HCT116 (cell line): ENCODE measurements at regions not wholly inside any gene's neighbourhood (a gene's known extent, or its start where the extent isn't known, plus 50 kb on each side); places are given as distances from the start of the nearest gene placed in this dataset.
"Not testable (repeated sequence)": the region's sequence is repeated elsewhere in the genome, so short reads cannot be mapped to it uniquely, and the experiment has no call there.

Experiments
- ATAC-seq: fragments of 200-7000 bp; cut with Tn5 transposase; 2 replicates; pipeline ENCODE4 v1.9.1; 2020; ENCODE audit warnings: mild to moderate bottlenecking, moderate library complexity
- BruUV-seq: library from RNA; stranded (reverse); fragments of 400-500 nt; replicated peaks from 2 replicates; lab custom pipeline; 2021; lab: Mats Ljungman, UMichigan
- CTCF ChIA-PET: fragments of 300-600 bp; sonication (Branson Sonifier 250); formaldehyde crosslinking; loops from one replicate; lab custom pipeline; 2021; ENCODE audit warnings: antibody characterized with exemption; lab: Charles Lee
- POLR2A ChIA-PET: fragments of 300-600, 350-600 bp; sonication (Branson Sonifier 250); formaldehyde crosslinking; loops from one replicate; lab custom pipeline; 2021; ENCODE audit warnings: antibody characterized with exemption; lab: Charles Lee
- RAD21 ChIA-PET, 2 experiments: fragments of 300-600 bp; sonication (Branson Sonifier 250); formaldehyde crosslinking; loops; one replicate each; lab custom pipeline; 2023; ENCODE audit warnings: low total read pairs in 2 of 2; ENCODE audit not compliant: uncharacterized antibody in 2 of 2, unreplicated experiment in 2 of 2, low non-redundant PET in 1 of 2; lab: Charles Lee
- DNase-seq: peaks from one replicate; pipeline ENCODE4 v3.0.0-alpha.2; 2010; ENCODE audit warnings: low read depth, low spot score
- H2AFZ ChIP-seq: fragments of 200-600 bp; shearing (Covaris generic), sonication (generic); 2 replicates; pipeline ENCODE4 v1.6.1; 2017; ENCODE audit warnings: low read depth, mixed run types, mixed read lengths, antibody characterized with exemption, low read length; ENCODE audit not compliant: poor library complexity, severe bottlenecking
- H3K27ac ChIP-seq: 2 replicates; pipeline ENCODE4 v1.5.1; 2012; ENCODE audit warnings: low read depth, low read length
- H3K27me3 ChIP-seq: fragments of 200-600 bp; sonication (generic); 2 replicates; pipeline ENCODE4 v1.6.1; 2016; ENCODE audit warnings: mixed run types, low read length, mixed read lengths; ENCODE audit not compliant: insufficient read depth
- H3K36me3 ChIP-seq, 2 experiments: fragments of 200-500 bp in 1 of 2; fragments of 200-600 bp in 1 of 2; sonication (Bioruptor generic) in 1 of 2; sonication (generic) in 1 of 2; 2 replicates each; pipeline versions ENCODE4 v1.5.1 to v1.6.1; 2014 to 2016; ENCODE audit warnings: low read length in 2 of 2, inconsistent platforms in 1 of 2, mixed read lengths in 1 of 2, mixed run types in 1 of 2; ENCODE audit not compliant: insufficient read depth in 2 of 2, control insufficient read depth in 1 of 2
- H3K4me1 ChIP-seq, 2 experiments: fragments of 200-600 bp in 1 of 2; sonication (generic) in 1 of 2; 2 replicates each; pipeline versions ENCODE4 v1.5.1 to v1.6.1; 2012 to 2017; ENCODE audit warnings: low read length in 2 of 2, inconsistent platforms in 1 of 2, mild to moderate bottlenecking in 1 of 2, mixed read lengths in 1 of 2, mixed run types in 1 of 2, moderate library complexity in 1 of 2; ENCODE audit not compliant: insufficient read depth in 2 of 2, control insufficient read depth in 1 of 2
- H3K4me2 ChIP-seq: fragments of 200-600 bp; sonication (generic); 2 replicates; pipeline ENCODE4 v1.6.1; 2017; ENCODE audit warnings: mixed run types, low read length, mixed read lengths
- H3K4me3 ChIP-seq, 2 experiments: fragments of 200-600 bp in 1 of 2; sonication (generic) in 1 of 2; replicated peaks in 1 of 2; 2 replicates each; pipeline ENCODE4 v1.5.1; 2011 to 2016; ENCODE audit warnings: low read length in 2 of 2, control low read depth in 1 of 2, low read depth in 1 of 2, mild to moderate bottlenecking in 1 of 2, mixed read lengths in 1 of 2, mixed run types in 1 of 2
- H3K79me2 ChIP-seq: fragments of 200-600 bp; sonication (generic); 2 replicates; pipeline ENCODE4 v1.6.1; 2017; ENCODE audit warnings: mild to moderate bottlenecking, mixed run types, low read length, moderate library complexity, mixed read lengths; ENCODE audit not compliant: insufficient read depth
- H3K9ac ChIP-seq: fragments of 200-600 bp; sonication (generic); 2 replicates; pipeline ENCODE4 v1.6.1; 2016; ENCODE audit warnings: low read length, mixed read lengths
- H3K9me2 ChIP-seq: fragments of 200-600 bp; sonication (generic), shearing (Covaris generic); 2 replicates; pipeline ENCODE4 v1.6.1; 2017; ENCODE audit warnings: mixed run types, mild to moderate bottlenecking, moderate library complexity; ENCODE audit not compliant: insufficient read depth
- H3K9me3 ChIP-seq, 2 experiments: fragments of 200-500 bp in 1 of 2; fragments of 200-600 bp in 1 of 2; sonication (Bioruptor generic) in 1 of 2; sonication (generic) in 1 of 2; 2 replicates each; pipeline ENCODE4 v1.6.1; 2014 to 2017; ENCODE audit warnings: low read length in 2 of 2, mixed read lengths in 2 of 2, inconsistent platforms in 1 of 2, low read depth in 1 of 2, mild to moderate bottlenecking in 1 of 2, mixed run types in 1 of 2, moderate library complexity in 1 of 2; ENCODE audit not compliant: control insufficient read depth in 1 of 2, insufficient read depth in 1 of 2
- H4K20me1 ChIP-seq: fragments of 200-600 bp; sonication (generic), shearing (Covaris generic); 2 replicates; pipeline ENCODE4 v1.6.1; 2017; ENCODE audit warnings: mixed run types, mild to moderate bottlenecking, moderate library complexity; ENCODE audit not compliant: insufficient read depth
- ATF3 ChIP-seq: IDR thresholded peaks from 2 replicates; pipeline ENCODE4 v1.6.1; 2012
- CBX3 ChIP-seq: IDR thresholded peaks from 2 replicates; pipeline ENCODE4 v1.6.1; 2012; ENCODE audit warnings: low read depth
- CEBPB ChIP-seq: IDR thresholded peaks from 2 replicates; pipeline ENCODE4 v1.6.1; 2012; ENCODE audit warnings: low read depth
- EGR1 ChIP-seq: IDR thresholded peaks from 2 replicates; pipeline ENCODE4 v1.6.1; 2012; ENCODE audit warnings: low read depth
- ELF1 ChIP-seq: IDR thresholded peaks from 2 replicates; pipeline ENCODE4 v1.6.1; 2012; ENCODE audit warnings: low read depth, borderline replicate concordance
- EZH2 ChIP-seq: fragments of 200-600 bp; sonication (generic); IDR thresholded peaks from 2 replicates; pipeline ENCODE4 v1.6.1; 2017; ENCODE audit warnings: antibody characterized with exemption, mixed run types
- JUND ChIP-seq: IDR thresholded peaks from 2 replicates; pipeline ENCODE4 v1.6.1; 2012
- POLR2A ChIP-seq: IDR thresholded peaks from 2 replicates; pipeline ENCODE4 v1.7.0; 2011; ENCODE audit warnings: borderline replicate concordance; ENCODE audit not compliant: insufficient read depth, insufficient read length; ENCODE audit errors: extremely low read depth
- POLR2AphosphoS5 ChIP-seq: IDR thresholded peaks from 2 replicates; pipeline ENCODE4 v1.6.1; 2011; ENCODE audit warnings: mild to moderate bottlenecking, low read depth, low read length, moderate library complexity
- RAD21 ChIP-seq: IDR thresholded peaks from 2 replicates; pipeline ENCODE4 v1.6.1; 2012; ENCODE audit warnings: low read depth, mild to moderate bottlenecking
- SRF ChIP-seq: IDR thresholded peaks from 2 replicates; pipeline ENCODE4 v1.6.1; 2012; ENCODE audit warnings: low read depth
- intact Hi-C: fragments of 100-400 bp; cut with micrococcal nuclease; formaldehyde crosslinking; loops from 2 replicates; pipeline ENCODE4 v1.10.0; 2022
- TF ChIP-seq, protein P1 (sequence below): IDR thresholded peaks from 2 replicates; pipeline ENCODE4 v1.6.1; 2012; ENCODE audit warnings: low read depth

- H3K27me3 ChIP-seq, H2AFZ ChIP-seq, H3K79me2 ChIP-seq, H3K4me2 ChIP-seq, DNase-seq, H3K36me3 ChIP-seq, BruUV-seq, POLR2A ChIA-PET, H3K9me2 ChIP-seq, ATAC-seq, H3K4me1 ChIP-seq, RAD21 ChIA-PET, H4K20me1 ChIP-seq, H3K9ac ChIP-seq, H3K27ac ChIP-seq, H3K4me3 ChIP-seq, H3K9me3 ChIP-seq: not testable (repeated sequence)
- CTCF ChIA-PET, result interaction anchor here (2.1 kb wide), 1 partner anchor 369 kb away, joined by 7 read pairs; no protein-coding TSS in a partner anchor
- intact Hi-C loops, result loop anchor here (2.0 kb wide), 1 partner anchor 211 kb away; no protein-coding TSS in a partner anchor
Measured at GRCh38 chr5:174792265-174792664, 67.9 kb downstream of the MSX2 start.

DNA sequence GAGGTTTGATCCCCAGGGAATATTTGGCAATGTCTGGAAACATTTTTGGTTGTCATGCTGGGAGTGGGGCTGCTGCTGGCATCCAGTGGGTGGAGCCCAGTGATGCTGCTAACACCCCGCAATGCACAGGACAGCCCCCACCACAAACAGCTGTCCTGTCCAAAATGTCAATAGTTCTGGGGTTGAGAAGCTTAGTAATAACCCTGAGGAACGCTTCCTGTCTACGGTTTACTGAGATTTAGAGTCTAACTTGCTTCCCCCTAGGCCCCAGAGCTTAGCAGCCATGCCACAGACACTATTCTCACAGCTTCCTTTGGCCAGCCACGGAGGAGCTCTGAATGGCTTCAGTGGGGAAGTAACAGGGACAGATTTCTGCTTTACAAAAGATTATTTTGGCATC, 66.5 kb downstream of the MSX2 start:
- H3K36me3 ChIP-seq, result no peaks in the 10 kb centered on the region
- intact Hi-C loops, result no loop called here
- no peaks in the 10 kb centered on the region for H3K79me2 ChIP-seq
- ATAC-seq (no peak), DNase-seq (no peak)
- ChIA-PET POLR2A (no interaction called here), CTCF (no interaction called here), RAD21 (no interaction called here)
- no peak overlapping the region for H3K27ac ChIP-seq
- no peaks in the 10 kb centered on the region for H3K27me3 ChIP-seq
- no peak overlapping the region for H3K9ac ChIP-seq
- H3K4me2 ChIP-seq, result no peak overlapping the region
- H3K4me1 ChIP-seq, result peaks cover 0 to 8% of the 10 kb centered on the region in 2 experiments; a peak in 1 of 4 replicates
- no peaks in the 10 kb centered on the region for H3K9me2 ChIP-seq
- BruUV-seq, result no TSS peak
- no peak overlapping the region for H2AFZ ChIP-seq
- H3K9me3 ChIP-seq, result no peaks in the 10 kb centered on the region
- H4K20me1 ChIP-seq, result no peaks in the 10 kb centered on the region
- TF ChIP-seq POLR2A (no peak), ATF3 (no peak), EGR1 (no peak), CEBPB (no peak), POLR2AphosphoS5 (no peak), ELF1 (no peak), RAD21 (no peak), JUND (no peak), EZH2 (no peak), SRF (no peak), CBX3 (no peak)
- TF ChIP-seq, protein P1, sequence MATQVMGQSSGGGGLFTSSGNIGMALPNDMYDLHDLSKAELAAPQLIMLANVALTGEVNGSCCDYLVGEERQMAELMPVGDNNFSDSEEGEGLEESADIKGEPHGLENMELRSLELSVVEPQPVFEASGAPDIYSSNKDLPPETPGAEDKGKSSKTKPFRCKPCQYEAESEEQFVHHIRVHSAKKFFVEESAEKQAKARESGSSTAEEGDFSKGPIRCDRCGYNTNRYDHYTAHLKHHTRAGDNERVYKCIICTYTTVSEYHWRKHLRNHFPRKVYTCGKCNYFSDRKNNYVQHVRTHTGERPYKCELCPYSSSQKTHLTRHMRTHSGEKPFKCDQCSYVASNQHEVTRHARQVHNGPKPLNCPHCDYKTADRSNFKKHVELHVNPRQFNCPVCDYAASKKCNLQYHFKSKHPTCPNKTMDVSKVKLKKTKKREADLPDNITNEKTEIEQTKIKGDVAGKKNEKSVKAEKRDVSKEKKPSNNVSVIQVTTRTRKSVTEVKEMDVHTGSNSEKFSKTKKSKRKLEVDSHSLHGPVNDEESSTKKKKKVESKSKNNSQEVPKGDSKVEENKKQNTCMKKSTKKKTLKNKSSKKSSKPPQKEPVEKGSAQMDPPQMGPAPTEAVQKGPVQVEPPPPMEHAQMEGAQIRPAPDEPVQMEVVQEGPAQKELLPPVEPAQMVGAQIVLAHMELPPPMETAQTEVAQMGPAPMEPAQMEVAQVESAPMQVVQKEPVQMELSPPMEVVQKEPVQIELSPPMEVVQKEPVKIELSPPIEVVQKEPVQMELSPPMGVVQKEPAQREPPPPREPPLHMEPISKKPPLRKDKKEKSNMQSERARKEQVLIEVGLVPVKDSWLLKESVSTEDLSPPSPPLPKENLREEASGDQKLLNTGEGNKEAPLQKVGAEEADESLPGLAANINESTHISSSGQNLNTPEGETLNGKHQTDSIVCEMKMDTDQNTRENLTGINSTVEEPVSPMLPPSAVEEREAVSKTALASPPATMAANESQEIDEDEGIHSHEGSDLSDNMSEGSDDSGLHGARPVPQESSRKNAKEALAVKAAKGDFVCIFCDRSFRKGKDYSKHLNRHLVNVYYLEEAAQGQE, result no peak
- H3K4me3 ChIP-seq, result no peak overlapping the region
